ENCODE measurements at regions not wholly inside any gene's neighbourhood (a gene's known extent, or its start where the extent isn't known, plus 50 kb on each side); places are given as distances from the start of the nearest gene placed in this dataset.
A peak's percentile ranks its signal among the peaks of the same experiment; 100 is the strongest.

DNA sequence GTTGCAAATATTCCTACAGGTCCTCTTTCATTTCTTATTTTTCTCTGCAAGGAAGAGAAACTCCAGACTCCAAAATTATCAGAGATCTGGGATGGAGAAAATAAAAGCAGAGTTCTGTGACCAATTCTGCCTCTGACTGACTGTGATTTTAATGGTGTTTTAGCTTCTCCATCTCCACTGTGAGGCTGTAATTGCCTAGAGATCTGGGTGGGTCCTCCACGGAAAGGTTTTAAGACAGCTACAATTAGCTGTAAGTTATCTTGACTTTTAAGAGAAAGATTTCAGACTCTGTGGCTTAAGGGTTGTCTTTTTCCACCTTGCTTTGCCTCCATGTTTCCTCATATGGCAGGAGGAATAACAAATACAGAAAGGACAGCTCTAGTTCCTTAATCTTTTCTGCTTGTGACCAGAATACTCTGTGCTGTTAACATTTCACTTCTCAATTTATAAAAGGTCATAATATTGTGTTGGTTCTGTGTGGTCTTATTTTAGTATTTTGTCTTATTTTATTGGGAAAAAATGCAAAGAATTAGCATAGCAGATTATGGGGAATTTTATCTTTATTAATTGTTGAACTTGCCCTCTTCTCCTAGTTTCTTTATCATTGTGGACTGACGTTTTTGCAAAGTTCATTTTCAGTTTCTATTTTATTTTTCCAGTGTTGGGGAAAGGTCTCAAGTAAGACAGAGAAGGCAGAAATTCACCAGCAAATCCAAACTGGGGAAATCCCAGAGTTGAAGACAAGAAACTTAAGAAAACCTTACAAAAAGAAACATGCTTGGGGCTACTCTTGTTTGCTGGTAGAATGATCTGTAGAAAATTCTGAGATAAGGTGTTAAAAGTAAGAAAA is 157.9 kb downstream of the RAP2B start:
- Histone ChIP-seq H3K27ac (peak overlapping the region; percentile 19), H3K4me3 (ENCODE audit: low read depth, low read length) (no peak overlapping the region)

GRCh38 chr3:153320585-153321128 is 158.6 kb downstream of the RAP2B start:
- H3K9ac ChIP-seq: no peak overlapping the region
- no peaks in the 10 kb centered on the region for H3K79me2 ChIP-seq
- H3K27me3 ChIP-seq (ENCODE audit: control insufficient read depth, insufficient read depth, low read length): no peaks in the 10 kb centered on the region
- no peaks in the 10 kb centered on the region for H3K9me3 ChIP-seq (ENCODE audit: control insufficient read depth, low read length)
- H3K27ac ChIP-seq: peak overlapping the region; percentile 19
- no peak overlapping the region for H3K4me2 ChIP-seq (ENCODE audit: low read length)
- no peak for TF ChIP-seq CTCF (IDR thresholded peaks at IDR 0.05)
- no peak overlapping the region for H3K4me3 ChIP-seq (ENCODE audit: low read depth, low read length)
- H3K36me3 ChIP-seq (ENCODE audit: control insufficient read depth, insufficient read depth, low read length): no peaks in the 10 kb centered on the region
- no peaks in the 10 kb centered on the region for H3K4me1 ChIP-seq
- peak overlapping the region; percentile 21 for H2AFZ ChIP-seq

More for the DNA sequence above, 157.9 kb downstream of the RAP2B start:
- Histone ChIP-seq H3K79me2 (no peaks in the 10 kb centered on the region), H3K27me3 (ENCODE audit: control insufficient read depth, insufficient read depth, low read length) (no peaks in the 10 kb centered on the region), H3K4me1 (no peaks in the 10 kb centered on the region), H3K9me3 (ENCODE audit: control insufficient read depth, low read length) (no peaks in the 10 kb centered on the region), H3K4me2 (ENCODE audit: low read length) (no peak overlapping the region), H3K36me3 (ENCODE audit: control insufficient read depth, insufficient read depth, low read length) (no peaks in the 10 kb centered on the region), H3K9ac (no peak overlapping the region), H2AFZ (peak overlapping the region; percentile 21)
- TF ChIP-seq CTCF (IDR thresholded peaks at IDR 0.05): no peak

DNA sequence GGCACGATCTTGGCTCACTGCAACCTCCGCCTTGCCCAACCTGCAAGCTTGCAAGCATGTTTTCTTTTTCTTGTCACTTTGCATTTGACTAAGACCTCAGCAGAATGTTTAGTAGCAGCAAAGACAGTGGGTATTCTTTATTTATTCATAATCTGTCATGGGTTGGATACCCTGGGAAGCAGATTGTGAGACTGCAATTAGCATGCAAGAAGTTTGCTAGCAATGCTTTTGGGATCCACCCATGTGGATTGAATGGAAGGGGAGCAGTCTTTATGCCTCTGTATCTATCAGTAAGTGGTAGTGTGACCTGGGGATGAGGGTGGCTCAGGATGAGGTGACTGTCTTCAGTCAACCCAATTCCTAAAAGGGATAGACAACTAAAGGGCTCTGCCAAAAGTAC is 166.7 kb downstream of the RAP2B start:
- Histone ChIP-seq H3K9me3 (ENCODE audit: control insufficient read depth, low read length) (no peaks in the 10 kb centered on the region), H3K4me1 (no peaks in the 10 kb centered on the region), H3K36me3 (ENCODE audit: control insufficient read depth, insufficient read depth, low read length) (no peaks in the 10 kb centered on the region), H3K9ac (no peak overlapping the region), H3K4me3 (ENCODE audit: low read depth, low read length) (no peak overlapping the region), H3K27me3 (ENCODE audit: control insufficient read depth, insufficient read depth, low read length) (no peaks in the 10 kb centered on the region), H3K27ac (no peak overlapping the region), H3K4me2 (ENCODE audit: low read length) (no peak overlapping the region), H3K79me2 (no peaks in the 10 kb centered on the region), H2AFZ (no peak overlapping the region)
- TF ChIP-seq CTCF (IDR thresholded peaks at IDR 0.05): no peak

GRCh38 chr3:153330901-153331300 is 168.9 kb downstream of the RAP2B start:
- Histone ChIP-seq H3K27ac (no peak overlapping the region), H3K36me3 (ENCODE audit: control insufficient read depth, insufficient read depth, low read length) (no peaks in the 10 kb centered on the region), H3K4me1 (peaks cover 6% of the 10 kb centered on the region), H3K27me3 (ENCODE audit: control insufficient read depth, insufficient read depth, low read length) (no peaks in the 10 kb centered on the region), H3K9me3 (ENCODE audit: control insufficient read depth, low read length) (no peaks in the 10 kb centered on the region), H3K4me2 (ENCODE audit: low read length) (no peak overlapping the region), H3K4me3 (ENCODE audit: low read depth, low read length) (no peak overlapping the region), H3K79me2 (no peaks in the 10 kb centered on the region), H3K9ac (no peak overlapping the region), H2AFZ (no peak overlapping the region)
- no peak for TF ChIP-seq CTCF (IDR thresholded peaks at IDR 0.05)

All from parathyroid adenoma (tissue), 2 donors.